CD4-positive, alpha-beta T cell (primary cell): ENCODE measurements at regions not wholly inside any gene's neighbourhood (a gene's known extent, or its start where the extent isn't known, plus 50 kb on each side); places are given as distances from the start of the nearest gene placed in this dataset.

Experiments
- ATAC-seq: fragments of 200-7000 bp; cut with Tn5 transposase; one replicate; pipeline ENCODE4 v1.10.0; 2022; ENCODE audit warnings: mild to moderate bottlenecking; ENCODE audit not compliant: poor library complexity
- CTCF ChIA-PET: fragments of 350-600 bp; sonication (Branson Sonifier 250); formaldehyde crosslinking; loops from one replicate; lab custom pipeline; 2021; ENCODE audit warnings: antibody characterized with exemption, inconsistent platforms; lab: Charles Lee
- POLR2A ChIA-PET: fragments of 350-600 bp; sonication (Branson Sonifier 250); formaldehyde crosslinking; loops from one replicate; lab custom pipeline; 2021; ENCODE audit warnings: antibody characterized with exemption, inconsistent platforms; lab: Charles Lee
- DNase-seq, 14 experiments: peaks; one replicate each; pipeline ENCODE4 v3.0.0-alpha.2; 2013 to 2020; ENCODE audit warnings: mixed read lengths in 2 of 14
- H3K27ac ChIP-seq, 2 donors: one replicate each; pipeline versions ENCODE4 v1.5.1 to v1.7.0; 2013; ENCODE audit warnings: low read length in 2 of 2, low read depth in 1 of 2, mild to moderate bottlenecking in 1 of 2
- H3K27me3 ChIP-seq, 2 experiments: 1 replicate in 1 of 2; 2 replicates in 1 of 2; pipeline versions ENCODE4 v1.6.1 to v1.7.0; 2013; ENCODE audit warnings: low read length in 2 of 2, control low read depth in 1 of 2, mild to moderate bottlenecking in 1 of 2, moderate library complexity in 1 of 2; ENCODE audit not compliant: insufficient read depth in 2 of 2, control insufficient read depth in 1 of 2
- H3K36me3 ChIP-seq: one replicate; pipeline ENCODE4 v1.6.1; 2013; ENCODE audit warnings: low read length, control low read depth; ENCODE audit not compliant: insufficient read depth
- H3K4me1 ChIP-seq: one replicate; pipeline ENCODE4 v1.6.1; 2013; ENCODE audit warnings: low read length, control low read depth; ENCODE audit not compliant: insufficient read depth
- H3K4me3 ChIP-seq: one replicate; pipeline ENCODE4 v1.5.1; 2013; ENCODE audit warnings: mild to moderate bottlenecking, low read length, moderate library complexity
- H3K9me3 ChIP-seq, 2 experiments: 1 replicate in 1 of 2; 2 replicates in 1 of 2; pipeline versions ENCODE4 v1.6.1 to v1.7.0; 2013; ENCODE audit warnings: low read length in 2 of 2, mild to moderate bottlenecking in 2 of 2, control low read depth in 1 of 2, moderate library complexity in 1 of 2; ENCODE audit not compliant: control insufficient read depth in 1 of 2, insufficient read depth in 1 of 2
- H3K27ac Mint-ChIP-seq: one replicate; pipeline ENCODE4 v1.8.0; 2020; ENCODE audit warnings: mixed read lengths
- H3K27me3 Mint-ChIP-seq: one replicate; pipeline ENCODE4 v1.8.0; 2021; ENCODE audit warnings: mixed read lengths
- H3K36me3 Mint-ChIP-seq: one replicate; pipeline ENCODE4 v1.8.0; 2021; ENCODE audit warnings: low read depth, mixed read lengths
- H3K4me1 Mint-ChIP-seq: one replicate; pipeline ENCODE4 v1.8.0; 2021; ENCODE audit warnings: low read depth, mixed read lengths
- H3K4me3 Mint-ChIP-seq: one replicate; pipeline ENCODE4 v1.8.0; 2020; ENCODE audit warnings: mild to moderate bottlenecking, mixed read lengths
- H3K9me3 Mint-ChIP-seq: one replicate; pipeline ENCODE4 v1.8.0; 2020; ENCODE audit warnings: mixed read lengths
- intact Hi-C, 2 experiments: fragments of 100-400 bp; cut with DNase I in 1 of 2; cut with micrococcal nuclease in 1 of 2; formaldehyde crosslinking; loops; one replicate each; pipeline versions ENCODE4 v1.15.1 to v1.9.0; 2023 to 2025; cut with DNase I, micrococcal nuclease
- TF ChIP-seq, protein P1 (sequence below): fragments of 200-600 bp; IDR thresholded peaks from one replicate; pipeline ENCODE4 v1.8.0; 2022; ENCODE audit warnings: antibody characterized with exemption, mild to moderate bottlenecking

DNA sequence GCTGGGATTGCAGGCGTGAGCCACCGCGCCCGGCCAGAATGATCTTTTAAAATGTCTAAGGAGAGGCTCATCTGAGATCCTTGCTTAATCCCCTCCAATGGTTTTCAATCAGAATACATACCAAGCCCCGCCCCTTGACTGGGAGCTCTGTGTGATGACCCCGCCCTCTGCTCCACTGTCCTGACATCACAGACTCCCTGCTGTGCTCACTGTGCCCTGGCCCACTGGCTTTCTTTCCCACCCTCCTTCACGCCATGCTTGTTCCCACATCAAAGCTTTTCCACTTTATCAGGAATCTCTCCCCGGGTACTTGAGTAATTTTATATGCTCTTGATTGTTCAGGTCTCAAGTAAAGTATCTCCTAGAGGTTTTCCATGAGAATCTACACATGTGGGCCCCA, 762.3 kb upstream of the ID2 start:
- Histone ChIP-seq H3K27ac (no peak overlapping the region), H3K27me3 (no peaks in the 10 kb centered on the region), H3K36me3 (no peaks in the 10 kb centered on the region), H3K9me3 (peaks cover 0 to 3% of the 10 kb centered on the region in 2 experiments), H3K4me3 (no peak overlapping the region), H3K4me1 (no peaks in the 10 kb centered on the region)
- H3K9me3 Mint-ChIP-seq, result no peaks in the 10 kb centered on the region
- ChIA-PET POLR2A (no interaction called here), CTCF (no interaction called here)
- TF ChIP-seq, protein P1, sequence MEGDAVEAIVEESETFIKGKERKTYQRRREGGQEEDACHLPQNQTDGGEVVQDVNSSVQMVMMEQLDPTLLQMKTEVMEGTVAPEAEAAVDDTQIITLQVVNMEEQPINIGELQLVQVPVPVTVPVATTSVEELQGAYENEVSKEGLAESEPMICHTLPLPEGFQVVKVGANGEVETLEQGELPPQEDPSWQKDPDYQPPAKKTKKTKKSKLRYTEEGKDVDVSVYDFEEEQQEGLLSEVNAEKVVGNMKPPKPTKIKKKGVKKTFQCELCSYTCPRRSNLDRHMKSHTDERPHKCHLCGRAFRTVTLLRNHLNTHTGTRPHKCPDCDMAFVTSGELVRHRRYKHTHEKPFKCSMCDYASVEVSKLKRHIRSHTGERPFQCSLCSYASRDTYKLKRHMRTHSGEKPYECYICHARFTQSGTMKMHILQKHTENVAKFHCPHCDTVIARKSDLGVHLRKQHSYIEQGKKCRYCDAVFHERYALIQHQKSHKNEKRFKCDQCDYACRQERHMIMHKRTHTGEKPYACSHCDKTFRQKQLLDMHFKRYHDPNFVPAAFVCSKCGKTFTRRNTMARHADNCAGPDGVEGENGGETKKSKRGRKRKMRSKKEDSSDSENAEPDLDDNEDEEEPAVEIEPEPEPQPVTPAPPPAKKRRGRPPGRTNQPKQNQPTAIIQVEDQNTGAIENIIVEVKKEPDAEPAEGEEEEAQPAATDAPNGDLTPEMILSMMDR, result no peak
- H3K4me1 Mint-ChIP-seq, result no peaks in the 10 kb centered on the region
- H3K36me3 Mint-ChIP-seq, result no peaks in the 10 kb centered on the region
- H3K27ac Mint-ChIP-seq, result no peak overlapping the region
- no peak for DNase-seq
- H3K27me3 Mint-ChIP-seq, result no peaks in the 10 kb centered on the region
- H3K4me3 Mint-ChIP-seq, result no peak overlapping the region
- intact Hi-C loops, result no loop called here
- no peak for ATAC-seq

DNA sequence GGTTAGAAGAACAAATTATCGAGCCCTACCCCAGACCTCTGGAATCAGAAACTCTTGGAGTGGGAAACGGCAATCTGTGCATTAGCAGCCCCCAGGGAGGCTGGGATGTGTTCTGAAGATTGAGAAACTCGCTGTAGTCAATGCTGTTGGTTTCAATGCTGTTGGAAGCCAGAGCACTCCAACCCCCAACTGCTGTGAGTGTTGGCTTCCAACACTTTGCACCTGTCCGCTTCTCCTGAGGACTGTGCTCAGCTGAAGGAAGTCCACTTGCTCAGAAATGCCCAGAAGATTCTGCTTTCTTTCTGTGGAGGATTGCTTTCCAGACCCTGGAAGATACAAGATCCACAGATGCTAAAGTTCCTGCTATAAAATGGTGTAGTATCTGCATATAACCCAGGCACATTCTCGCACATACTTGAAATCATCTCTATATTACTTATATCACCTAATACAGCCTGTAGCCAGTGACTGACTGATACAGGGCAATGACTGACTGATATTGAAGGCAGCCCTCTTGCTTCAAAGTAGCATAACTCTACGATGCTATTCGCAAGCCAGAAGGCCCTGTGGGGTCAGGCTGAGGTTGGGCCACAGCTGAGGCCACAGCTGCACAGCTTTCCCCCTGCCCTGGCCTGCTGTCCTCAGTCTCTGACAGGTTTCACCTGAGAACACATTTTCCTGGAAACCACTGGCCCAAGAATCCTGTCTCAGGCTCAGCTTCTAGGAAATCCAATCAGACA, 757.7 kb upstream of the ID2 start:
- no peaks in the 10 kb centered on the region for H3K27me3 ChIP-seq
- no peaks in the 10 kb centered on the region for H3K4me1 Mint-ChIP-seq
- ATAC-seq (no peak), DNase-seq (no peak)
- no peaks in the 10 kb centered on the region for H3K9me3 Mint-ChIP-seq
- peaks cover 0 to 3% of the 10 kb centered on the region in 2 experiments for H3K9me3 ChIP-seq
- H3K27me3 Mint-ChIP-seq, result no peaks in the 10 kb centered on the region
- H3K36me3 ChIP-seq, result no peaks in the 10 kb centered on the region
- no peak overlapping the region for H3K4me3 ChIP-seq
- H3K4me1 ChIP-seq, result no peaks in the 10 kb centered on the region
- no peak overlapping the region for H3K27ac ChIP-seq
- CTCF ChIA-PET, result no interaction called here
- POLR2A ChIA-PET, result no interaction called here
- TF ChIP-seq, protein P1, result no peak
- no peaks in the 10 kb centered on the region for H3K36me3 Mint-ChIP-seq
- H3K4me3 Mint-ChIP-seq, result no peak overlapping the region
- H3K27ac Mint-ChIP-seq, result no peak overlapping the region
- intact Hi-C loops, result no loop called here

DNA sequence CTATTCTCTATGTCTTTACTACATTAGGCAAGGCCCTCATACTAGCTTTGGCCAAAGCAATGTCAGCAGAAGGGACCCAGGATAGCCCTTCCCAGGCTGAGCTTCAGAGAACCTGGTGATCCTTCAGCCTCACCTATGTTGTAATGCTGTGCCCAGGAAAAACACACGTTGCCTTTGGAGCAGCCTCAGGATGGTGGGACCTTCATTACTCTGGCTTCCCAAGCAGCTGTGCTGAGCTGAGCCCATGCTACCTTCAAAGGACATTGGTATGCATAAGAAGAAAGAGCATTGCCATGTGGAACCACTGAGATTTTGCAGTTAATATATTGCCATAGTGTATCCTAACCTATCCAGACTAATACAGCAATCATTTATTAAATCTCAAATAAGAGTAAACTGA, 756.4 kb upstream of the ID2 start:
- POLR2A ChIA-PET, result no interaction called here

More for the DNA sequence above, 756.4 kb upstream of the ID2 start:
- no peak overlapping the region for H3K4me3 ChIP-seq
- intact Hi-C loops, result no loop called here
- Mint-ChIP-seq H3K36me3 (no peaks in the 10 kb centered on the region), H3K4me3 (no peak overlapping the region), H3K27ac (no peak overlapping the region), H3K9me3 (no peaks in the 10 kb centered on the region), H3K4me1 (no peaks in the 10 kb centered on the region), H3K27me3 (no peaks in the 10 kb centered on the region)
- no peaks in the 10 kb centered on the region for H3K36me3 ChIP-seq
- CTCF ChIA-PET, result no interaction called here
- no peaks in the 10 kb centered on the region for H3K27me3 ChIP-seq
- TF ChIP-seq, protein P1, result no peak
- H3K27ac ChIP-seq, result no peak overlapping the region
- ATAC-seq (no peak), DNase-seq (no peak)
- H3K9me3 ChIP-seq, result peaks cover 0 to 3% of the 10 kb centered on the region in 2 experiments
- no peaks in the 10 kb centered on the region for H3K4me1 ChIP-seq
